HG03439 (cell line): ENCODE measurements at regions not wholly inside any gene's neighbourhood (a gene's known extent, or its start where the extent isn't known, plus 50 kb on each side); places are given as distances from the start of the nearest gene placed in this dataset.
A peak's percentile ranks its signal among the peaks of the same experiment; 100 is the strongest.
"Not testable (repeated sequence)": the region's sequence is repeated elsewhere in the genome, so short reads cannot be mapped to it uniquely, and the experiment has no call there.

Source experiments
- ATAC-seq: cut with Tn5 transposase; IDR thresholded peaks from one replicate; pipeline ENCODE4 v1.9.1; 2021; ENCODE audit warnings: mild to moderate bottlenecking, moderate library complexity; ENCODE audit not compliant: unreplicated experiment

- ATAC-seq: no peak
Observed at GRCh38 chr5:42989190-42989589, 50.9 kb downstream of the ANXA2R start.

- ATAC-seq: no peak
Observed at GRCh38 chr5:42988568-42988967, 51.6 kb downstream of the ANXA2R start.

DNA sequence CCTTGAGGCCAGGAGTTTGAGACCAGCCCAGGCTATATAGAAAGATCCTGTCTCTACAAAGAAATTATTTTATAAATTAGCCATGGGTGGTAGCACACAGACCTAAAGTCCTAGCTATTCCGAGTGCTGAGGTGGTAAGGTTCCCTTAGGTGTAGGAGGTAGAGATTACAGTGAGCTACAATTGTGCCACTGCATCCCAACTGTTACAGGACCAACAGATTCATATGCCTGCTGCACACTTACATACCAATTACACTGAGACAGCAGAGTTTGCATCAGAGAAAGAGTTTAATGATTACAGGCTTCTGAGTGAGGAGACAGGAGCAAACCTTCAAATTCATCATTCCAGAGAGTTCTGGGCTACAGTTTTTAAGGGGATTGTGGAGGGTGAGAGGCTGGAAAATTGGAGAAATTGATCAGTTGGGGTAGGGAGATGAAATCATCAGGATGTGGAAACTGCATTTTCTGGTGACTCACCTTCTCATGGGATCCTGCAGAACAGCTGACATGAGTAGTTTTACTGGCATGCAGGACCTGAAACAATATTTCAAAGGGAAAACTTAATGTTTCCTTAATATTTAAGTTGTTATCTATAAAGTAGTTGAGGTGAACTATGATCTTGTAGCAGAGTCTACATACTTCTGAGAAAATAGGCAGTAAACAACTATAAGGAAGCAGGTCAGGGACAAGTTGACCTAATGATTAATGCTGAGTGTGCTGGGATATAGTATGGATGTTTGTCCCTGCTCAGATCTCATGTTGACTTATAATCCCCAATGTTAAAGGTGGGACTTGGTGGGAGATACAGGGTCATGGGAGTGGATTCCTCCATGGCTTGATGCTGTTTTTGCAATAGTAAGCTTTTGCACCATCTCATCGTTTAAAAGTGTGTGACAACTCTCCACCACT, 54.7 kb downstream of the ANXA2R start:
- ATAC-seq: no peak

- no peak for ATAC-seq
Observed at GRCh38 chr5:42984307-42984706, 55.8 kb downstream of the ANXA2R start.

DNA sequence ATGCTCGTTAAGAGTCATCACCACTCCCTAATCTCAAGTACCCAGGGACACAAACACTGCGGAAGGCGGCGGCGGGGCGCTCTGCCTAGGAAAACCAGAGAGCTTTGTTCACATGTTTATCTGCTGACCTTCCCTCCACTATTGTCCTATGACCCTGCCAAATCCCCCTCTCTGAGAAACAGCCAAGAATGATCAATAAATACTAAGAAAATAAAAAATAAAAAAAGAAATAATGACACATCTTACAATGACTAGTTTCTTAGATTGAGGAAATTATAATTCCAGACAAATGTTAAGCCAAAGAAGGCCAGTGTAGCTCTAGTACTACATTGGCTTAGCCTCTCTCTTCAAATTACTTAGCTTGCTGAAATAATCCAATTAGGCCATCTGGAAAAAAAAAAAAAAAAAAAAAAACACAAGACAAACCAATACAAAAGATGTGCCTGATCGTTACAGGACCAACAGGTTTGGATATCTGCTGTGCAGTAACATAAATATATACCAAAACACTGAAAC, 58.0 kb downstream of the ANXA2R start:
- no peak for ATAC-seq

- not testable (repeated sequence) for ATAC-seq
Observed at GRCh38 chr5:42981417-42982106, 58.6 kb downstream of the ANXA2R start.

DNA sequence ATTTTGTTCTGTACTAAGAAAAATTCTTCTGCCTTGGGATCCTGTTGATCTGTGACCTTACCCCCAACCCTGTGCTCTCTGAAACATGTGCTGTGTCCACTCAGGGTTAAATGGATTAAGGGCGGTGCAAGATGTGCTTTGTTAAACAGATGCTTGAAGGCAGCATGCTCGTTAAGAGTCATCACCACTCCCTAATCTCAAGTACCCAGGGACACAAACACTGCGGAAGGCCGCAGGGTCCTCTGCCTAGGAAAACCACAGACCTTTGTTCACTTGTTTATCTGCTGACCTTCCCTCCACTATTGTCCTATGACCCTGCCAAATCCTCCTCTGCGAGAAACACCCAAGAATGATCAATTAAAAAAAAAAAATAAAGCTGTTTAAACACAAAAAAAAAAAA, 59.1 kb downstream of the ANXA2R start:
- not testable (repeated sequence) for ATAC-seq

DNA sequence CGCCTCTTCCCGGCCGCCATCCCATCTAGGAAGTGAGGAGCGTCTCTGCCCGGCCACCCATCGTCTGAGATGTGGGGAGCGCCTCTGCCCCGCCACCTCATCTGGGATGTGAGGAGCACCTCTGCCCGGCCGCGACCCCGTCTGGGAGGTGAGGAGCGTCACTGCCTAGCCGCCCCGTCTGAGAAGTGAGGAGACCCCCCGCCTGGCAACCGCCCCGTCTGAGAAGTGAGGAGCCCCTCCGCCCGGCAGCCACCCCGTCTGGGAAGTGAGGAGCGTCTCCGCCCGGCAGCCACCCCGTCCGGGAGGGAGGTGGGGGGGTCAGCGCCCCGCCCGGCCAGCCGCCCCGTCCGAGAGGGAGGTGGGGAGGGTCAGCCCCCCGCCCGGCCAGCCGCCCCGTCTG, 59.7 kb downstream of the ANXA2R start:
- not testable (repeated sequence) for ATAC-seq

DNA sequence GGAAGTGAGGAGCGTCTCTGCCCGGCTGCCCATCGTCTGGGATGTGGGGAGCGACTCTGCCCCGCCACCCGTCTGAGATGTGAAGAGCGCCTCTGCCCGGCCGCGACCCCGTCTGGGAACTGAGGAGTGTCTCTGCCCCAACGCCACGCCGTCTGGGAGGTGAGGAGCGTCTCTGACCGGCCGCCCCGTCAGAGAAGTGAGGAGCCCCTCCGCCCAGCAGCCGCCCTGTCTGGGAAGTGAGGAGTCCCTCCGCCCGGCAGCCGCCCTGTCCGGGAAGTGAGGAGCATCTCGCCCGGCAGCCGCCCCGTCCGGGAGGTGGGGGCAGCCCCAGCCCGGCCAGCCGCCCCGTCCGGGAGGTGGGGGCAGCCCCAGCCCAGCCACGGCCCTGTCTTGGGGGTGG, 60.9 kb downstream of the ANXA2R start:
- ATAC-seq: not testable (repeated sequence)

DNA sequence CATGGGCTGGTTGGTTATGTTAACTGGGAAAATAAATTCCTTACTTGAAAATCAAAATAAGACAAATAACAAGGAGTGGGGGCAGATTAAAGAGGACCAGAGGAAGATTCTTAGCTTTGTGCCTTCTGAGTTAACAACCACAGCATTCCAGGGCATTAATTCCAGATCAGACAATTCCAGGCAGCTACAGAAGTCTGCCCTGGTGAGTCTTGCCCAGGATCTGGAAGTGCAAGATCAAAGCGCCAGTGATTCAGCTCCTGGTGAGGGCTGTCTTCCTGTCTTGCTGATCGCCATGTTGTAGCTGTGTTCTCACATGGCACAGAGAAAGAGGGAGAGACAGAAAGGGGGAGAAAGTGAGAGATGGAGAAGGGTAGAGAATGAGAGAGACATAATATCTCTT, 65.6 kb downstream of the ANXA2R start:
- no peak for ATAC-seq

DNA sequence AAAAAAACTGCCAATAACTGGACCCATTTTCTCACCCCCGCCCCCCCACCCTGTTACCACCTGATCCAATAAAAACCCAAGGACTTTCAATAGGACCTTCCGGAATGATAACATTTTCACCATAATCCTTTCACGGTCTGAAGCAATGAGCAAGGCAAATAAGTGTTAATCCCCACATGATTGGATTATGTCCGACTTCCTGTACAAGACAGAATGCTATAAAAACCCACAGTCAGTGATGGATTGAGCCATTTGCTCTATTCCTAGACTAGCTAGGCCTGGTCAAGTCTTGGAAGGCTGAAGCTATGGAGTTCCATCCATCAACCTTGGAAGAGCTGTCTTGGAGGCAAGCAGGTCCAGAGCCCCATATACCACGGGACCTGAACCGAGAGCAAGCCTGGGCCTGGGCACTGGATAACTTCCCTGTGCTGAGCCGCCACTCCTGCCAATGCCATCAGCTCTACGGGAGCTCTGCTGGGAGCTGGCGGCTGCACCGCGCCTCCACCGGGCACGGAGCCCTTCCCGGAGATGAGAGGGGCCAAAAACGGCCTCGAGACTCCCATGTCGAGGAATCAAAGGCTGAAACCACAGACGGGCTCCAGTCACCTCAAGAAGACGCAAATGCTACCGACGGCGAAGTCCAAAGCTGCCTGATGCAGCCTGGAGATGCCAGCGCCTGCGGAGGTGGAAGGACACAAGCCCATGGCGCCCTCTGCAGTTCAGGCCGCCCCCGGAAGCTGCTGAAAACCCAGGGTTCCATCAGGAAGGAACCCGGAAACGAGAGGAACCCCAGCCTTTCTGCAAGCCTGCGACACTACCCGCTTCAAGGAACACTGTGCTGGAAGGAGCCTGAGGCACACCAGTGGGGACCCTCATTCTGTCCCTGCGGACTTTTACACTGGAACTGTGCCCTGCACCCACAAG, 69.2 kb downstream of the ANXA2R start:
- ATAC-seq: no peak

DNA sequence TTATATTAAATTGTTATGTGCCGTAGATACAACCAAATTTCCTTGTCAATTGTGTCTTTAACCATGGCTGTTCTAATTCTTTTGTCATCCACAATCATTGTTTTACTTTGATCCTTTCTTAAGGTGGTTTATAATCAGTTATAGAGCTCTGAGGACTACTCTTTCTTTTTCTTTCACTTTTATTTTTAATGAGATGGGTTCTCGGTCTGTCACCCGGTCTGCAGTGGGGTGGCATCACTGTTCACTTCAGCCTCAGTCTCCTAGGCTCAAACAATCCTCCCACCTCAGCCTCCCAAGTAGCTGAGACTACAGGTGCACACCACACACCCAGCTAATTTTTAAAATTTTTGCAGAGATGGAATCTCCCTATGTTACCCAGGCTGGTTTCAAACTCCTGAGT, 74.2 kb downstream of the ANXA2R start:
- ATAC-seq: no peak

- no peak for ATAC-seq
Observed at GRCh38 chr5:42963412-42963811, 76.7 kb downstream of the ANXA2R start.

GRCh38 chr5:42962124-42962523, 78.0 kb downstream of the ANXA2R start:
- ATAC-seq: no peak

- no peak for ATAC-seq
Observed at GRCh38 chr5:42960506-42960905, 79.6 kb downstream of the ANXA2R start.

- ATAC-seq: no peak
Observed at GRCh38 chr5:42956551-42956950, 83.6 kb downstream of the ANXA2R start.

GRCh38 chr5:42953041-42953440, 87.1 kb downstream of the ANXA2R start:
- no peak for ATAC-seq

DNA sequence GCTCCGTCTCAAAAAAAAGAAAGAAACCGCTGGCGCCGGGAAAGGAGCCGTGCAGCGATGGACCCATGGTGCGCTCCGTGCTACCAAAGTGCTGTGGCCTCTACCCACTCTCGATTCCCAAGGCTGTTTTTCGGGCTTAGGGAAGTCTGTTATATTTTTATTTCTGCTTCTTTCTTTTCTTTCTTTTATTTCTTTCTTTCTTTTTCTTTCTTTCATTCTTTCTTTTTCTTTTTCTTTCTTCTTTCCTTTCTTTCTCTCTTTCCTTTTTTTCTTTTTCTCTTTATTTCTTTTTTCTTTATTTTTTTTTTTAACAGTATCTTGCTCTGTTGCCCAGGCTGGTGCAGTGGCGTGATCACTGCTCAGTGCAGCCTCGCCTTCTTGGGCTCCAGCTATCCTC, 87.5 kb downstream of the ANXA2R start:
- ATAC-seq: no peak

DNA sequence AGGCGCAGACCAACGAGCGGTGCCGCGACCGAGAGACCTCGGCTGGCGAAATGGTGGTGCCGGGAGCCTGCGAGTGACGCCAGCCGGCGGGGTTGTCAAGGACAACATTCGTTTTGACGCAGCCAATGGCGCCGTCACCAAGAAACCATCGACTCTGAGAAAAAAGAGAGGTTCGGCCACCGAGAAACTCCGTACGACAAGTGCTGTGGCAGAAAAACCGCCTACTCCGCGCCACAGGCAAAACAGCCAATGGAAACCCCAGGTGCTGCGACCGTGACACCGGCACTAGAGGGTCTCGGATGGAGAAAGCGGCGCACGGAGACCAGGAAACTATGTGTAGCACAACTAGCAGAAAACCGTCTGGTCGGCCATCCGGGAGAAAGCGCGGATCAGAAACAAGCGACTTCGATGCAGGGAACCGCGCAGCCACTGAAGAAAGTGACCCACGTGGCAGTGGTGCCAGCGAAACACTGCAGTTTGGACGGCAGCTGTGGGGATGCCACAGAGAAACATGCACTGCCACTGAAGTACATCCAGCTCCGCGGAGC, 88.8 kb downstream of the ANXA2R start:
- peak; percentile 40 for ATAC-seq

GRCh38 chr5:42950456-42951292, 89.4 kb downstream of the ANXA2R start:
- ATAC-seq: peak; percentile 45
